Transverse colon (tissue), 4 donors: ENCODE measurements at regions not wholly inside any gene's neighbourhood (a gene's known extent, or its start where the extent isn't known, plus 50 kb on each side); places are given as distances from the start of the nearest gene placed in this dataset.

ENCODE experiments used
- DNase-seq: peaks from one replicate; pipeline ENCODE4 v3.0.0-alpha.2; 2019
- H3K27ac ChIP-seq, 4 donors: fragments of 200-600 bp; sonication (generic); 2 replicates each; pipeline ENCODE4 v1.5.1; 2016 to 2018; ENCODE audit warnings: inconsistent platforms in 4 of 4
- H3K27me3 ChIP-seq: fragments of 200-600 bp; sonication (generic); 2 replicates; pipeline ENCODE4 v1.5.1; 2017; ENCODE audit warnings: inconsistent platforms
- H3K36me3 ChIP-seq, 4 donors: fragments of 200-600 bp; sonication (generic); 2 replicates each; pipeline ENCODE4 v1.5.1; 2017 to 2019; ENCODE audit warnings: inconsistent platforms in 4 of 4
- H3K4me1 ChIP-seq, 4 donors: fragments of 200-600 bp; sonication (generic); 2 replicates each; pipeline ENCODE4 v1.5.1; 2017 to 2020; ENCODE audit warnings: inconsistent platforms in 4 of 4
- H3K4me3 ChIP-seq, 4 donors: fragments of 200-600 bp; sonication (generic); 1 replicate in 1 of 4; 2 replicates in 3 of 4; pipeline versions ENCODE4 v1.5.1 to v1.6.1; 2017 to 2019; ENCODE audit warnings: inconsistent platforms in 4 of 4
- H3K9me3 ChIP-seq, 2 donors: fragments of 200-600 bp; sonication (generic); 2 replicates each; pipeline ENCODE4 v1.5.1; 2017 to 2019; ENCODE audit warnings: inconsistent platforms in 2 of 2
- CTCF ChIP-seq, 5 experiments: fragments of 200-600 bp in 3 of 5; fragments of 450-650 bp in 2 of 5; sonication (generic) in 3 of 5; IDR thresholded peaks; 1 replicate in 2 of 5; 2 replicates in 3 of 5; pipeline ENCODE4 v1.5.1; 2016 to 2017; ENCODE audit warnings: antibody characterized with exemption in 5 of 5, inconsistent platforms in 3 of 5, mild to moderate bottlenecking in 2 of 5, moderate library complexity in 1 of 5
- EP300 ChIP-seq: sonication (generic); formaldehyde crosslinking; IDR thresholded peaks from one replicate; pipeline ENCODE4 v1.6.1; 2017; ENCODE audit warnings: antibody characterized with exemption, low read depth
- POLR2A ChIP-seq: fragments of 450-650 bp; IDR thresholded peaks from one replicate; pipeline ENCODE4 v1.6.1; 2016; ENCODE audit warnings: antibody characterized with exemption, mild to moderate bottlenecking, moderate library complexity
- POLR2AphosphoS5 ChIP-seq, 3 donors: sonication (generic); formaldehyde crosslinking; IDR thresholded peaks; one replicate each; pipeline ENCODE4 v1.6.1; 2016; ENCODE audit warnings: antibody characterized with exemption in 3 of 3
- WGBS, 2 donors: methylation state at CpG; one replicate each; pipeline ENCODE4 v1.1.5; 2018; ENCODE audit warnings: low coverage in 1 of 2; 5-methylcytosine and 5-hydroxymethylcytosine counted together
- in situ Hi-C, 4 donors: fragments of 200-750 bp; cut with MboI; loops; one replicate each; pipeline versions ENCODE4 v1.15.0 to v1.15.1; 2017; ENCODE audit warnings: low sequenced_read_pairs in 3 of 4, low pct_ligation_motif_present in 1 of 4, low pct_unique_long_range_greater_than_20kb in 1 of 4
- intact Hi-C: fragments of 100-400 bp; cut with DNase I; formaldehyde crosslinking; loops from one replicate; pipeline ENCODE4 v1.15.1; 2023; ENCODE audit warnings: low total_unique reads

- no peak for DNase-seq
These were observed 614.9 kb upstream of the CADM1 start for GRCh38 chr11:116119158-116119557.

GRCh38 chr11:116118138-116118470, 613.9 kb upstream of the CADM1 start:
- 75% methylated on average over 4 of the region's 4 CpGs; no CpG with 5 or more reads in 1 of the 2 donors for WGBS, 2 donors
- Histone ChIP-seq H3K27ac (no peak overlapping the region), H3K4me1 (no peaks in the 10 kb centered on the region), H3K36me3 (no peaks in the 10 kb centered on the region), H3K27me3 (no peaks in the 10 kb centered on the region), H3K9me3 (peaks cover 0 to 5% of the 10 kb centered on the region in 2 donors), H3K4me3 (no peak overlapping the region)
- in situ Hi-C loops = no loop called here
- no peak for DNase-seq
- TF ChIP-seq EP300 (no peak), POLR2AphosphoS5 (IDR thresholded peaks at IDR 0.05) (no peak), CTCF (IDR thresholded peaks at IDR 0.05) (no peak), POLR2A (no peak)
- intact Hi-C loops = no loop called here

More at GRCh38 chr11:116119158-116119557, 614.9 kb upstream of the CADM1 start:
- H3K9me3 ChIP-seq = no peaks in the 10 kb centered on the region
- no peaks in the 10 kb centered on the region for H3K4me1 ChIP-seq
- H3K36me3 ChIP-seq = no peaks in the 10 kb centered on the region
- no peak for TF ChIP-seq EP300
- no peak for TF ChIP-seq POLR2A
- no peak for TF ChIP-seq POLR2AphosphoS5 (IDR thresholded peaks at IDR 0.05)
- TF ChIP-seq CTCF (IDR thresholded peaks at IDR 0.05) = no peak
- no peak overlapping the region for H3K27ac ChIP-seq
- in situ Hi-C loops = no loop called here
- intact Hi-C loops = no loop called here
- WGBS, 2 donors = 92 to 98% methylated on average over 7 to 11 of the region's 11 CpGs
- no peaks in the 10 kb centered on the region for H3K27me3 ChIP-seq
- H3K4me3 ChIP-seq = no peak overlapping the region

GRCh38 chr11:116117331-116118137, 613.3 kb upstream of the CADM1 start:
- H3K27me3 ChIP-seq = no peaks in the 10 kb centered on the region
- no peaks in the 10 kb centered on the region for H3K36me3 ChIP-seq
- H3K27ac ChIP-seq = no peak overlapping the region
- intact Hi-C loops (no loop called here), in situ Hi-C loops (no loop called here)
- H3K4me1 ChIP-seq = no peaks in the 10 kb centered on the region
- TF ChIP-seq CTCF (IDR thresholded peaks at IDR 0.05) (no peak), EP300 (no peak), POLR2AphosphoS5 (IDR thresholded peaks at IDR 0.05) (no peak), POLR2A (no peak)
- 95 to 100% methylated on average over 1 to 12 of the region's 12 CpGs for WGBS, 2 donors
- H3K9me3 ChIP-seq = peaks cover 0 to 5% of the 10 kb centered on the region in 2 donors
- no peak for DNase-seq
- no peak overlapping the region for H3K4me3 ChIP-seq

GRCh38 chr11:116115801-116116200, 611.6 kb upstream of the CADM1 start:
- Histone ChIP-seq H3K36me3 (no peaks in the 10 kb centered on the region), H3K9me3 (peaks cover 0 to 5% of the 10 kb centered on the region in 2 donors), H3K27me3 (no peaks in the 10 kb centered on the region), H3K4me1 (no peaks in the 10 kb centered on the region), H3K27ac (no peak overlapping the region), H3K4me3 (no peak overlapping the region)
- intact Hi-C loops = no loop called here
- no peak for DNase-seq
- TF ChIP-seq POLR2AphosphoS5 (IDR thresholded peaks at IDR 0.05) (no peak), POLR2A (no peak), EP300 (no peak), CTCF (IDR thresholded peaks at IDR 0.05) (no peak)
- in situ Hi-C loops = no loop called here
- 80 to 83% methylated on average over 1 of the region's 1 CpG for WGBS, 2 donors
